PFSK-1 (cell line): ENCODE measurements at regions not wholly inside any gene's neighbourhood (a gene's known extent, or its start where the extent isn't known, plus 50 kb on each side); places are given as distances from the start of the nearest gene placed in this dataset.

Experiments used
- FOXP2 ChIP-seq: optimal IDR thresholded peaks from 2 replicates; pipeline ENCODE3; 2011; ENCODE audit warnings: borderline replicate concordance, control low read depth, inconsistent platforms; ENCODE audit not compliant: insufficient read depth; ENCODE audit errors: extremely low read length, extremely low read depth
- POLR2AphosphoS5 ChIP-seq: IDR thresholded peaks from 2 replicates; pipeline ENCODE4 v1.6.1; 2012; ENCODE audit warnings: low read depth, mild to moderate bottlenecking, control low read depth, low read length, moderate library complexity
- REST ChIP-seq, 2 experiments: IDR thresholded peaks; 2 replicates each; pipeline versions ENCODE4 v1.6.1 to v1.8.0; 2011 to 2012; ENCODE audit warnings: low read depth in 2 of 2, low read length in 2 of 2, control low read depth in 1 of 2, inconsistent platforms in 1 of 2, mild to moderate bottlenecking in 1 of 2, moderate library complexity in 1 of 2; ENCODE audit not compliant: insufficient read depth in 1 of 2
- SIN3A ChIP-seq: IDR thresholded peaks from 2 replicates; pipeline ENCODE4 v1.6.1; 2012; ENCODE audit warnings: mild to moderate bottlenecking, low read length, moderate library complexity, borderline replicate concordance; ENCODE audit not compliant: insufficient read depth
- TAF1 ChIP-seq: IDR thresholded peaks from 2 replicates; pipeline ENCODE4 v1.6.1; 2012; ENCODE audit warnings: low read length, control low read depth, borderline replicate concordance; ENCODE audit not compliant: insufficient read depth

GRCh38 chr2:37560863-37561614 is 110.4 kb downstream of the CDC42EP3 start:
- TF ChIP-seq FOXP2 (no peak), POLR2AphosphoS5 (no peak), SIN3A (no peak), TAF1 (no peak)

DNA sequence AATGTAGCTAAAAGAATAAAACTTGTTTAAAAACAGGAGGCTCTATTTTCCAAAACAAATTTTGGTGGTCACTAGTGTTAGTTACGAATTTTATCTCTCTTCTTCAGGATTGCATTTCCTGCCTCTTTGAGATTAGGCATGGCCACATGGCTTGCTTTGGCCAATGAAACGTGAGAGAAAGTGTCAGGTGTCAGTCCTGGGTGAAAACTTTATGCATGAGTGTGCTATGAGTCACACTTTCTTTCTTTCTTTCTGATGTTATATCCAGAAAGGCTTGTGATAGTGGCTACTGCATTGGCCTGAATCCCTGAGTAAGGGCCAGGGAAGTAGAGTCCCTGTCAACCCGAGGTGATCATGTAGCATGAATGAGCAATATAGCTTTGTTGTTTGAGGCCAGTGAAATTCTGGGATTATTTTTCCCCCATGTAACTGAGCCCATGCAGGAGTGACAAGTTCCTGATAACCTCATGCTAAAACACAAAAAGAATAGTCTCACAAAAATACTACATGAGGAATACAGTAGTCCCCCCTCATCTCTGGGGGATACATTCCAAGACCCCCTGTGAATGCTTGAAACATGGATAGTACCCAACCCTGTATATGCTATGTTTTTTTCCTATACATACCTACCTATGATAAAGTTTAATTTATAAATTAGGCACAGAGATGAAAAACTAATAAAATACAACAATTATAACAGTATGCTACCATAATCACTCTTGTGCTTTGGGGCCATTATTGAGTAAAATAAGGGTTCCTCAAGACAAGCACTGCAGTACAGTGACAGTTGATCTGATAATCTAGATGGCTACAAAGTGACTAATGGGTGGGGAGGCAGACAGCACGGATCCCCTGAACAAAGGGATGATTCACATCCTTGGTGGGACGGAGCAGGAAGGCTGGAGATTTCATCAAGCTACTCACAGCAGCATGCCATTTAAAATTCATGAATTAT is 109.5 kb downstream of the CDC42EP3 start:
- TF ChIP-seq REST (IDR thresholded peaks at IDR 0.05; ENCODE audit: insufficient read depth in 1 of 2, low read depth in 2 of 2, low read length in 2 of 2) (peak in 1 of 2 experiments; percentile 74; a peak in 2 of 4 replicates), TAF1 (peak; percentile 22; the same call in 1 of the 2 replicates), SIN3A (0 out of 2 replicates have a peak, but pooled peaks have one; percentile 65), POLR2AphosphoS5 (peak; percentile 30; the same call in 1 of the 2 replicates), FOXP2 (no peak)

- TF ChIP-seq POLR2AphosphoS5 (no peak), REST (IDR thresholded peaks at IDR 0.05; ENCODE audit: insufficient read depth in 1 of 2, low read depth in 2 of 2, low read length in 2 of 2) (no peak), SIN3A (no peak), FOXP2 (no peak), TAF1 (no peak)
These were observed 107.9 kb downstream of the CDC42EP3 start for GRCh38 chr2:37563375-37564015.

- no peak for TF ChIP-seq TAF1
- no peak for TF ChIP-seq SIN3A
- TF ChIP-seq REST (IDR thresholded peaks at IDR 0.05; ENCODE audit: insufficient read depth in 1 of 2, low read depth in 2 of 2, low read length in 2 of 2), result no peak
- no peak for TF ChIP-seq FOXP2
- TF ChIP-seq POLR2AphosphoS5, result no peak
These were observed 107.1 kb downstream of the CDC42EP3 start for GRCh38 chr2:37564356-37564755.

DNA sequence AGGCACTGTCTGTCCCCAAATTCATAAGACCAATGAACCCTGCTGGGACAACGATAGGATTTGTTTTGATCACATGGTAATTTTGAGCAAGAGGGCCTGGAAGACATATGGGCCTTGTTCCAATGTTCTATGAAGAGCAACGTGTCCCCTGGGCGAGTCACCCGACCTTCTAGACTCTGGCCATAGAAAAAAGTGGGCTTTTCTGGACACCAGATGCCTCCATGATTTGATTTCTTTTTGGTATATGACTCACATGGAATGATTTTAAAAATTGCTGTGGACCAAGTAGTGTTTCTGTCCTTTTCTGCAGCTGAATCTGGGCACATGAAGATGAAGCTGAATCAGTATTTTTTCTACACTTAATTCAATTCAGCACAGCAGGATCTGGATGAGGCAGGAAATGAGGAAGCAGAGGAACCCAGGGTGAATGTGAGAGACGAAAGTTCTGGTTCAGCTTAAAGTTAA is 104.9 kb downstream of the CDC42EP3 start:
- TF ChIP-seq SIN3A (no peak), REST (IDR thresholded peaks at IDR 0.05; ENCODE audit: insufficient read depth in 1 of 2, low read depth in 2 of 2, low read length in 2 of 2) (no peak), POLR2AphosphoS5 (no peak), TAF1 (no peak; the same call in 1 of the 2 replicates), FOXP2 (no peak)
